ENCODE measurements at regions not wholly inside any gene's neighbourhood (a gene's known extent, or its start where the extent isn't known, plus 50 kb on each side); places are given as distances from the start of the nearest gene placed in this dataset.

DNA sequence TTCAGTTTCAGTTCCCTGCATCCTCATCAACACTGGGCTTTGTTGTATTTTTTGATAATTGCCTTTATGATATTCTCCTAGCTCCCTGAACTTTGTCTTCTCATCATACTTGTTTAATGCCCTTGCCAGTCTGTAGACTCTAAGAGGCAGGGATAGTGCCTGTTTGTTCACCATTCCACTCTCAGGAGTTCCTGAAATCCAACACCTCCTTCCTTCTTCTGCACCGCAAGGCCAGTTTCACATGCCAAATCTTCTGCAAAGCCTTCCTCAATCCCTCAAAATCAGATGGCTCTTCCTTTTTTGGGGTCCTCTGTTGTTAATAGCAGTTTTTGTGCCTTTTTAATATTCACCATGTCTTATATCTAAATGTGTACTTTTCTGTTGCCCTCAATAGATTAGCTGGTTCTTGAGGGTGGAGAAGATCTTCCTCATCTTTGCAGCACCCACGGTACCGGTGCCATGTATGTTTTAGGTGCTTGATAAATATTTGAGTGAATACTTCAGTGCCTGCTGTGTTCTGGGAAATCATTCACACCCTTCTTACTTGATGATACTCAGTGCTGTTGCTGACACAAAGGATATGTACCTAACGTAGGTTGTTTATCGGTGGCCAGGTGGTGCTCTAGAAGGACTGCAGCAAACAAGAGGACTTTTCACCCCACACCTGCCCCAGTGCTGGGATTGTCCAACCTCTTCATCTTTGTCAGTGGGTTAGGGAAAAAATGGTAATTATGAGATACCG is 85.3 kb upstream of the LIMCH1 start:
- CTCF ChIA-PET, result no interaction called here
- H3K27ac Mint-ChIP-seq, result no peak overlapping the region
- DNase-seq, result no peak
- no peaks in the 10 kb centered on the region for H3K4me1 Mint-ChIP-seq
- no peaks in the 10 kb centered on the region for H3K9me3 ChIP-seq (ENCODE audit: control insufficient read depth in 2 of 3, low read length in 3 of 3)
- H3K4me3 ChIP-seq (ENCODE audit: low read length), result no peak overlapping the region
- H3K27ac ChIP-seq (ENCODE audit: low read depth, low read length), result no peak overlapping the region
- H3K4me1 ChIP-seq (ENCODE audit: control insufficient read depth in 2 of 2, insufficient read depth in 2 of 2, low read length in 2 of 2), result no peaks in the 10 kb centered on the region
- H3K36me3 Mint-ChIP-seq, result no peaks in the 10 kb centered on the region
- H3K27me3 Mint-ChIP-seq, result peaks cover 0 to 7% (median 0%) of the 10 kb centered on the region in 5 donors
- intact Hi-C loops (cut with micrococcal nuclease), result no loop called here
- no peak for ATAC-seq
- no peaks in the 10 kb centered on the region for H3K27me3 ChIP-seq (ENCODE audit: control insufficient read depth in 2 of 2, insufficient read depth in 2 of 2, low read length in 2 of 2)
- POLR2A ChIA-PET, result interaction anchor here (0.6 kb wide), 1 partner anchor 279 kb away, joined by 4 read pairs; no protein-coding TSS in a partner anchor
- no peak overlapping the region for H3K4me3 Mint-ChIP-seq
- no peaks in the 10 kb centered on the region for H3K36me3 ChIP-seq (ENCODE audit: control insufficient read depth in 2 of 3, insufficient read depth in 3 of 3, low read length in 3 of 3)
- H3K9me3 Mint-ChIP-seq, result peaks cover 0 to 9% (median 4%) of the 10 kb centered on the region in 11 donors

DNA sequence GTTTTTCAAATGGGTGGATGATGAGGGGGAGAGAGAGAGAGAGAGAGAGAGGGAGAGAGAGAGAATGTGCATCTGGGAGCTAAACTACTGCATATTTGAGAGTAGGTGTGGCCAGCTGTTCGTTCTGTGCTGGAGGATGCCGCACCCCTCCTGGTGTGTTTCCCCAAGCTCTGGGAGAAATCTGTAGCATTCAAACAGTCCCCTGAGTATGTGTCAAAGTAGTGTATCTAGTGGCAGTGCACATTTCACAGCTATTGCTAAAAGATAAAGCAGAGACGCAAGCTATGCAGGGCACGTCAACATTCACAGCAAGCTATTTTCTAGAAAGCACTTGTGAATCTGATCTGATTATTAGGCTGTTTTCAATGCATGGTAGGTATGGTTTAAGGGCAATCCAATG is 83.5 kb upstream of the LIMCH1 start:
- ATAC-seq (no peak), DNase-seq (no peak)
- Mint-ChIP-seq H3K4me3 (no peak overlapping the region), H3K27ac (no peak overlapping the region), H3K36me3 (no peaks in the 10 kb centered on the region), H3K4me1 (no peaks in the 10 kb centered on the region), H3K9me3 (peaks cover 0 to 7% (median 2%) of the 10 kb centered on the region in 11 donors), H3K27me3 (peaks cover 0 to 20% (median 2%) of the 10 kb centered on the region in 5 donors)
- intact Hi-C loops (cut with micrococcal nuclease), result no loop called here
- POLR2A ChIA-PET, result no interaction called here
- H3K27ac ChIP-seq (ENCODE audit: low read depth, low read length), result no peak overlapping the region
- H3K27me3 ChIP-seq (ENCODE audit: control insufficient read depth in 2 of 2, insufficient read depth in 2 of 2, low read length in 2 of 2), result no peaks in the 10 kb centered on the region
- no peaks in the 10 kb centered on the region for H3K9me3 ChIP-seq (ENCODE audit: control insufficient read depth in 2 of 3, low read length in 3 of 3)
- CTCF ChIA-PET, result no interaction called here
- no peak overlapping the region for H3K4me3 ChIP-seq (ENCODE audit: low read length)
- no peaks in the 10 kb centered on the region for H3K4me1 ChIP-seq (ENCODE audit: control insufficient read depth in 2 of 2, insufficient read depth in 2 of 2, low read length in 2 of 2)
- H3K36me3 ChIP-seq (ENCODE audit: control insufficient read depth in 2 of 3, insufficient read depth in 3 of 3, low read length in 3 of 3), result no peaks in the 10 kb centered on the region

DNA sequence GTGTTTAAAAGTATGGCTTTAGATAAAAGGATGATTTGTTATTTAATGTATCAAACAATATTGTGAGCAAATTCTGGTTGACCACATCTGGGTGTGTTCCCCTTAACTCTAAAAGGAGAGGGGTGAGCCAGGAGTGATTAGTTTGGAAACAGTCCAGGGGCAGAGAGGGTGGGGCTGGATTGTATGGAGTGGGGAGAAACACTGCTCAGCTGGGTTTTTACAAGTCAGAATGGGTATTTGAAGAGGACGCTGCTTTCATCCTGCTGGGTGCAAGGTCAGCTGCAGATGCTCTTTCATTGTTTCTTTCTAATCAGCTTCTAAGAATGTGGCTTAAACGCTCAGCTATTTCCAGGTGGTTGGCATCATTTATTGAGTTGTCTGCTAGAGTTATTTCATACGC is 82.8 kb upstream of the LIMCH1 start:
- Histone ChIP-seq H3K27ac (ENCODE audit: low read depth, low read length) (no peak overlapping the region), H3K4me1 (ENCODE audit: control insufficient read depth in 2 of 2, insufficient read depth in 2 of 2, low read length in 2 of 2) (no peaks in the 10 kb centered on the region), H3K27me3 (ENCODE audit: control insufficient read depth in 2 of 2, insufficient read depth in 2 of 2, low read length in 2 of 2) (no peaks in the 10 kb centered on the region), H3K4me3 (ENCODE audit: low read length) (no peak overlapping the region), H3K9me3 (ENCODE audit: control insufficient read depth in 2 of 3, low read length in 3 of 3) (no peaks in the 10 kb centered on the region), H3K36me3 (ENCODE audit: control insufficient read depth in 2 of 3, insufficient read depth in 3 of 3, low read length in 3 of 3) (no peaks in the 10 kb centered on the region)
- intact Hi-C loops (cut with micrococcal nuclease), result no loop called here
- no peak overlapping the region for H3K4me3 Mint-ChIP-seq
- H3K36me3 Mint-ChIP-seq, result no peaks in the 10 kb centered on the region
- CTCF ChIA-PET, result no interaction called here
- DNase-seq (no peak), ATAC-seq (no peak)
- peaks cover 0 to 6% (median 2%) of the 10 kb centered on the region in 11 donors for H3K9me3 Mint-ChIP-seq
- H3K27ac Mint-ChIP-seq, result no peak overlapping the region
- H3K4me1 Mint-ChIP-seq, result no peaks in the 10 kb centered on the region
- POLR2A ChIA-PET, result no interaction called here
- H3K27me3 Mint-ChIP-seq, result peaks cover 0 to 23% (median 2%) of the 10 kb centered on the region in 5 donors

DNA sequence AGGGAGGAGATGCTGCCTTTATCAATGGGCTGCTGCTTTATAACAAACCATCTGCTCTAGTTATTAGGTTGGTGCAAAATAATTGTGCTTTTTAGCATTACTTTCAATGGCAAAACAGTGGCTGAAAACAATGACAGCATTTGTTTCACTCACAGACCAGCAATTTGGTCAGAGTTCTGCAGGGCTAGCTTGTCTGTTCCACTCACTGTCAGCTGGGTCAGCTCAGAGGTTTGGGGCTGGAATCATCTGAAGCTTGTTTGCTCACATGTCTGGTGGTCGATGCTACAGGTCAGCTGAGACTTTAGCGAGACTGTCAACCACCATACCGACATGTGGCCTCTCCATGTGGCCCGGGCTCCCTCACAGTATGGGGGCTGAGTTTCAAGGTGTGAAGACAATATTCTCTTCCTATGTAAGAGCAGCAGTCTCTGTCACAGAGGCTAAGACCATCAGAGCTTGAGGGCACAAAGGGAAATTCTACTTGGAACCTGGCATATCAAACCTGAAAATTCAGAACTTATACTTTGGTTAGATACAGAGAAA is 81.3 kb upstream of the LIMCH1 start:
- no peaks in the 10 kb centered on the region for H3K36me3 Mint-ChIP-seq
- Histone ChIP-seq H3K27ac (ENCODE audit: low read depth, low read length) (no peak overlapping the region), H3K36me3 (ENCODE audit: control insufficient read depth in 2 of 3, insufficient read depth in 3 of 3, low read length in 3 of 3) (no peaks in the 10 kb centered on the region), H3K4me3 (ENCODE audit: low read length) (no peak overlapping the region), H3K9me3 (ENCODE audit: control insufficient read depth in 2 of 3, low read length in 3 of 3) (no peaks in the 10 kb centered on the region), H3K4me1 (ENCODE audit: control insufficient read depth in 2 of 2, insufficient read depth in 2 of 2, low read length in 2 of 2) (no peaks in the 10 kb centered on the region), H3K27me3 (ENCODE audit: control insufficient read depth in 2 of 2, insufficient read depth in 2 of 2, low read length in 2 of 2) (no peaks in the 10 kb centered on the region)
- H3K27ac Mint-ChIP-seq, result no peak overlapping the region
- H3K4me3 Mint-ChIP-seq, result no peak overlapping the region
- peaks cover 0 to 4% (median 0%) of the 10 kb centered on the region in 11 donors for H3K9me3 Mint-ChIP-seq
- intact Hi-C loops (cut with micrococcal nuclease), result no loop called here
- H3K27me3 Mint-ChIP-seq, result peaks cover 0 to 23% (median 2%) of the 10 kb centered on the region in 5 donors
- ATAC-seq (no peak), DNase-seq (no peak)
- POLR2A ChIA-PET, result no interaction called here
- H3K4me1 Mint-ChIP-seq, result no peaks in the 10 kb centered on the region
- CTCF ChIA-PET, result no interaction called here

- Mint-ChIP-seq H3K27me3 (peaks cover 0 to 23% (median 2%) of the 10 kb centered on the region in 5 donors), H3K4me1 (no peaks in the 10 kb centered on the region), H3K27ac (no peak overlapping the region), H3K4me3 (no peak overlapping the region), H3K9me3 (peaks cover 0 to 1% (median 0%) of the 10 kb centered on the region in 11 donors), H3K36me3 (no peaks in the 10 kb centered on the region)
- H3K27ac ChIP-seq (ENCODE audit: low read depth, low read length), result no peak overlapping the region
- POLR2A ChIA-PET, result no interaction called here
- ATAC-seq (no peak), DNase-seq (no peak)
- no peaks in the 10 kb centered on the region for H3K4me1 ChIP-seq (ENCODE audit: control insufficient read depth in 2 of 2, insufficient read depth in 2 of 2, low read length in 2 of 2)
- intact Hi-C loops (cut with micrococcal nuclease), result no loop called here
- H3K4me3 ChIP-seq (ENCODE audit: low read length), result no peak overlapping the region
- CTCF ChIA-PET, result no interaction called here
- no peaks in the 10 kb centered on the region for H3K27me3 ChIP-seq (ENCODE audit: control insufficient read depth in 2 of 2, insufficient read depth in 2 of 2, low read length in 2 of 2)
- H3K9me3 ChIP-seq (ENCODE audit: control insufficient read depth in 2 of 3, low read length in 3 of 3), result no peaks in the 10 kb centered on the region
- H3K36me3 ChIP-seq (ENCODE audit: control insufficient read depth in 2 of 3, insufficient read depth in 3 of 3, low read length in 3 of 3), result no peaks in the 10 kb centered on the region
Measured at GRCh38 chr4:41458689-41459088, 79.3 kb upstream of the LIMCH1 start.

GRCh38 chr4:41460641-41461040 is 77.3 kb upstream of the LIMCH1 start:
- ATAC-seq (no peak), DNase-seq (no peak)
- Histone ChIP-seq H3K4me1 (ENCODE audit: control insufficient read depth in 2 of 2, insufficient read depth in 2 of 2, low read length in 2 of 2) (no peaks in the 10 kb centered on the region), H3K27me3 (ENCODE audit: control insufficient read depth in 2 of 2, insufficient read depth in 2 of 2, low read length in 2 of 2) (no peaks in the 10 kb centered on the region), H3K4me3 (ENCODE audit: low read length) (no peak overlapping the region), H3K9me3 (ENCODE audit: control insufficient read depth in 2 of 3, low read length in 3 of 3) (no peaks in the 10 kb centered on the region), H3K27ac (ENCODE audit: low read depth, low read length) (no peak overlapping the region), H3K36me3 (ENCODE audit: control insufficient read depth in 2 of 3, insufficient read depth in 3 of 3, low read length in 3 of 3) (no peaks in the 10 kb centered on the region)
- ChIA-PET POLR2A (no interaction called here), CTCF (no interaction called here)
- Mint-ChIP-seq H3K9me3 (peaks cover 0 to 5% (median 0%) of the 10 kb centered on the region in 11 donors), H3K27me3 (peaks cover 0 to 16% (median 4%) of the 10 kb centered on the region in 5 donors), H3K4me1 (no peaks in the 10 kb centered on the region), H3K36me3 (no peaks in the 10 kb centered on the region), H3K4me3 (no peak overlapping the region), H3K27ac (no peak overlapping the region)
- intact Hi-C loops (cut with micrococcal nuclease), result no loop called here

- ChIA-PET POLR2A (no interaction called here), CTCF (no interaction called here)
- no peak overlapping the region for H3K4me3 Mint-ChIP-seq
- no peak overlapping the region for H3K4me3 ChIP-seq (ENCODE audit: low read length)
- H3K27ac ChIP-seq (ENCODE audit: low read depth, low read length), result no peak overlapping the region
- no peak overlapping the region for H3K27ac Mint-ChIP-seq
- peaks cover 0 to 16% (median 4%) of the 10 kb centered on the region in 5 donors for H3K27me3 Mint-ChIP-seq
- H3K4me1 ChIP-seq (ENCODE audit: control insufficient read depth in 2 of 2, insufficient read depth in 2 of 2, low read length in 2 of 2), result no peaks in the 10 kb centered on the region
- H3K36me3 Mint-ChIP-seq, result no peaks in the 10 kb centered on the region
- H3K9me3 ChIP-seq (ENCODE audit: control insufficient read depth in 2 of 3, low read length in 3 of 3), result no peaks in the 10 kb centered on the region
- DNase-seq (no peak), ATAC-seq (no peak)
- H3K4me1 Mint-ChIP-seq, result no peaks in the 10 kb centered on the region
- intact Hi-C loops (cut with micrococcal nuclease), result no loop called here
- H3K27me3 ChIP-seq (ENCODE audit: control insufficient read depth in 2 of 2, insufficient read depth in 2 of 2, low read length in 2 of 2), result no peaks in the 10 kb centered on the region
- peaks cover 0 to 5% (median 1%) of the 10 kb centered on the region in 11 donors for H3K9me3 Mint-ChIP-seq
- H3K36me3 ChIP-seq (ENCODE audit: control insufficient read depth in 2 of 3, insufficient read depth in 3 of 3, low read length in 3 of 3), result no peaks in the 10 kb centered on the region
Measured at GRCh38 chr4:41461780-41462307, 76.1 kb upstream of the LIMCH1 start.

Data from naive thymus-derived CD4-positive, alpha-beta T cell (primary cell).